ENCODE measurements at regions not wholly inside any gene's neighbourhood (a gene's known extent, or its start where the extent isn't known, plus 50 kb on each side); places are given as distances from the start of the nearest gene placed in this dataset.

GRCh38 chr17:14690704-14691103, 389.8 kb downstream of the HS3ST3B1 start:
- no peak overlapping the region for H3K4me3 ChIP-seq (ENCODE audit: low read length)
- H3K9me3 ChIP-seq (ENCODE audit: low read length): no peaks in the 10 kb centered on the region
- no peaks in the 10 kb centered on the region for H4K20me1 ChIP-seq (ENCODE audit: insufficient read depth)
- H2AFZ ChIP-seq (ENCODE audit: low read depth, low read length): no peak overlapping the region
- no peaks in the 10 kb centered on the region for H3K79me2 ChIP-seq (replicated peaks; ENCODE audit: insufficient read depth, low read length)
- no peak overlapping the region for H3K9ac ChIP-seq (ENCODE audit: low read length)
- no peaks in the 10 kb centered on the region for H3K9me2 ChIP-seq (ENCODE audit: insufficient read depth, low read length)
- no peak overlapping the region for H3K27ac ChIP-seq (ENCODE audit: low read length)
- no peak overlapping the region for H3K4me2 ChIP-seq (ENCODE audit: low read length)
- no peaks in the 10 kb centered on the region for H3F3A ChIP-seq (ENCODE audit: insufficient read depth, low read length, poor library complexity, severe bottlenecking)
- no peaks in the 10 kb centered on the region for H3K27me3 ChIP-seq (ENCODE audit: insufficient read depth, low read depth, low read length)
- no peaks in the 10 kb centered on the region for H3K36me3 ChIP-seq (ENCODE audit: insufficient read depth, low read length)
- TF ChIP-seq EP300 (conservative IDR thresholded peaks at IDR 0.05; ENCODE audit: poor library complexity, severe bottlenecking): no peak
- no peak for TF ChIP-seq TAF1 (IDR thresholded peaks at IDR 0.05; ENCODE audit: low read depth)
- no peak for TF ChIP-seq CTCF (IDR thresholded peaks at IDR 0.05; ENCODE audit: poor library complexity, severe bottlenecking)
- TF ChIP-seq EZH2 (IDR thresholded peaks at IDR 0.05; ENCODE audit: borderline replicate concordance, insufficient read depth, low read length, poor library complexity, severe bottlenecking): no peak
- TF ChIP-seq POLR2AphosphoS5 (IDR thresholded peaks at IDR 0.05): no peak
- TF ChIP-seq RAD21 (conservative IDR thresholded peaks at IDR 0.05): no peak
- TF ChIP-seq SMC3 (conservative IDR thresholded peaks at IDR 0.05; ENCODE audit: poor library complexity): no peak
- TF ChIP-seq MXI1 (conservative IDR thresholded peaks at IDR 0.05; ENCODE audit: poor library complexity, severe bottlenecking): no peak

GRCh38 chr17:14688134-14688533, 387.3 kb downstream of the HS3ST3B1 start:
- no peak overlapping the region for H3K9ac ChIP-seq (ENCODE audit: low read length)
- H2AFZ ChIP-seq (ENCODE audit: low read depth, low read length): no peak overlapping the region
- H3F3A ChIP-seq (ENCODE audit: insufficient read depth, low read length, poor library complexity, severe bottlenecking): no peaks in the 10 kb centered on the region
- H3K36me3 ChIP-seq (ENCODE audit: insufficient read depth, low read length): no peaks in the 10 kb centered on the region
- H3K79me2 ChIP-seq (replicated peaks; ENCODE audit: insufficient read depth, low read length): no peaks in the 10 kb centered on the region
- no peak overlapping the region for H3K4me3 ChIP-seq (ENCODE audit: low read length)
- no peak overlapping the region for H3K4me2 ChIP-seq (ENCODE audit: low read length)
- H3K9me3 ChIP-seq (ENCODE audit: low read length): no peaks in the 10 kb centered on the region
- H4K20me1 ChIP-seq (ENCODE audit: insufficient read depth): no peaks in the 10 kb centered on the region
- TF ChIP-seq SMC3 (conservative IDR thresholded peaks at IDR 0.05; ENCODE audit: poor library complexity) (no peak), EZH2 (IDR thresholded peaks at IDR 0.05; ENCODE audit: borderline replicate concordance, insufficient read depth, low read length, poor library complexity, severe bottlenecking) (no peak), CTCF (IDR thresholded peaks at IDR 0.05; ENCODE audit: poor library complexity, severe bottlenecking) (no peak), POLR2AphosphoS5 (IDR thresholded peaks at IDR 0.05) (no peak), MXI1 (conservative IDR thresholded peaks at IDR 0.05; ENCODE audit: poor library complexity, severe bottlenecking) (no peak), EP300 (conservative IDR thresholded peaks at IDR 0.05; ENCODE audit: poor library complexity, severe bottlenecking) (no peak), REST (IDR thresholded peaks at IDR 0.05; ENCODE audit: borderline replicate concordance) (no peak), TAF1 (IDR thresholded peaks at IDR 0.05; ENCODE audit: low read depth) (no peak), RAD21 (conservative IDR thresholded peaks at IDR 0.05) (no peak)
- H3K9me2 ChIP-seq (ENCODE audit: insufficient read depth, low read length): no peaks in the 10 kb centered on the region
- H3K27ac ChIP-seq (ENCODE audit: low read length): no peak overlapping the region
- no peaks in the 10 kb centered on the region for H3K27me3 ChIP-seq (ENCODE audit: insufficient read depth, low read depth, low read length)

Measured in neural cell (in vitro differentiated cells).